HCT116 (cell line): ENCODE measurements at regions not wholly inside any gene's neighbourhood (a gene's known extent, or its start where the extent isn't known, plus 50 kb on each side); places are given as distances from the start of the nearest gene placed in this dataset.
"Not testable (repeated sequence)": the region's sequence is repeated elsewhere in the genome, so short reads cannot be mapped to it uniquely, and the experiment has no call there.

ENCODE experiments used
- POLR2AphosphoS5 ChIP-seq: IDR thresholded peaks from 2 replicates; pipeline ENCODE4 v1.6.1; 2011; ENCODE audit warnings: mild to moderate bottlenecking, low read depth, low read length, moderate library complexity
- SP1 ChIP-seq: IDR thresholded peaks from 2 replicates; pipeline ENCODE4 v1.6.1; 2012; ENCODE audit warnings: low read depth
- TF ChIP-seq, protein P1 (sequence below), 3 experiments: fragments of 200-600 bp in 1 of 3; sonication (generic) in 1 of 3; IDR thresholded peaks in 2 of 3; conservative IDR thresholded peaks in 1 of 3; 2 replicates each; pipeline ENCODE4 v1.5.1; 2012 to 2017; ENCODE audit warnings: low read depth in 2 of 3, low read length in 2 of 3, antibody characterized with exemption in 1 of 3, borderline replicate concordance in 1 of 3, control low read depth in 1 of 3, mild to moderate bottlenecking in 1 of 3, mixed read lengths in 1 of 3, mixed run types in 1 of 3, moderate library complexity in 1 of 3; ENCODE audit not compliant: insufficient read depth in 1 of 3
- TF ChIP-seq, protein P2 (sequence below): IDR thresholded peaks from 2 replicates; pipeline ENCODE4 v1.6.1; 2012

DNA sequence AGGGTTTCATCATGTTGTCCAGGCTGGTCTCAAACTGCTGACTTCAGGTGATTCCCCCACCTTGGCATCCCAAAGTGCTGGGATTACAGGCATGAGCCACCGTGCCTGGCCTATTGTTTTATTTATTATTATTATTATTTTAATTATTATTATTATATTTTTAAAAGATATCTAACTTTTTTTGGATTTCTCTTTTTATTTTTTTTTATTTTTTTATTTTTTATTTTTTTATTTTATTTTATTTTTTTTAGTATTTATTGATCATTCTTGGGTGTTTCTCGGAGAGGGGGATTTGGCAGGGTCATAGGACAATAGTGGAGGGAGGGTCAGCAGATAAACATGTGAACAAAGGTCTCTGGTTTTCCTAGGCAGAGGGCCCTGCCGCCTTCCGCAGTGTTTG is 64.2 kb upstream of the TEX264 start:
- TF ChIP-seq, protein P1, sequence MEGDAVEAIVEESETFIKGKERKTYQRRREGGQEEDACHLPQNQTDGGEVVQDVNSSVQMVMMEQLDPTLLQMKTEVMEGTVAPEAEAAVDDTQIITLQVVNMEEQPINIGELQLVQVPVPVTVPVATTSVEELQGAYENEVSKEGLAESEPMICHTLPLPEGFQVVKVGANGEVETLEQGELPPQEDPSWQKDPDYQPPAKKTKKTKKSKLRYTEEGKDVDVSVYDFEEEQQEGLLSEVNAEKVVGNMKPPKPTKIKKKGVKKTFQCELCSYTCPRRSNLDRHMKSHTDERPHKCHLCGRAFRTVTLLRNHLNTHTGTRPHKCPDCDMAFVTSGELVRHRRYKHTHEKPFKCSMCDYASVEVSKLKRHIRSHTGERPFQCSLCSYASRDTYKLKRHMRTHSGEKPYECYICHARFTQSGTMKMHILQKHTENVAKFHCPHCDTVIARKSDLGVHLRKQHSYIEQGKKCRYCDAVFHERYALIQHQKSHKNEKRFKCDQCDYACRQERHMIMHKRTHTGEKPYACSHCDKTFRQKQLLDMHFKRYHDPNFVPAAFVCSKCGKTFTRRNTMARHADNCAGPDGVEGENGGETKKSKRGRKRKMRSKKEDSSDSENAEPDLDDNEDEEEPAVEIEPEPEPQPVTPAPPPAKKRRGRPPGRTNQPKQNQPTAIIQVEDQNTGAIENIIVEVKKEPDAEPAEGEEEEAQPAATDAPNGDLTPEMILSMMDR (IDR thresholded peaks at IDR 0.05 in 2 of 3, conservative IDR thresholded peaks at IDR 0.05 in 1 of 3; ENCODE audit: borderline replicate concordance in 1 of 3, insufficient read depth in 1 of 3, low read depth in 2 of 3, low read length in 2 of 3): not testable (repeated sequence)
- not testable (repeated sequence) for TF ChIP-seq POLR2AphosphoS5, SP1
- TF ChIP-seq, protein P2, sequence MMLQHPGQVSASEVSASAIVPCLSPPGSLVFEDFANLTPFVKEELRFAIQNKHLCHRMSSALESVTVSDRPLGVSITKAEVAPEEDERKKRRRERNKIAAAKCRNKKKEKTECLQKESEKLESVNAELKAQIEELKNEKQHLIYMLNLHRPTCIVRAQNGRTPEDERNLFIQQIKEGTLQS: not testable (repeated sequence)
